ENCODE measurements at regions not wholly inside any gene's neighbourhood (a gene's known extent, or its start where the extent isn't known, plus 50 kb on each side); places are given as distances from the start of the nearest gene placed in this dataset.

DNA sequence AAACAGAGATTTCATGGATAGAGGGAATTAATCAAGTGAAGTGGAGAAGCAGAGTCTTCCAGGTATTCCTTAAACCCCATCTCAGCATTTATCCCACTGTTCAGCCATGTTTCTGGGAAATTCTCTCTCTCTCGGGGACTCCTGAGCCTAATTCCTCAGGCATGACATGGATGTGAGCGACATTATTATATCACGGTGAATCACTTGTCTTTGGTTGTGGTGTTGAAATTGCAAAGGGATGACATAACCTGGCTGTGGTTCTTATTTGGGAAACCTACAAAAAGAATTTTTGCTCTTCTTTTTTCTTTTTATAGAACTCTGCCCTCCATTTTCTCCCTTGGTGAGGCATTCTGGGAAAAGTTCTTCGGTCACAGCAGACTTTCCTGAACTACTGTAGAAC, 457.9 kb upstream of the PTGER4 start:
- TF ChIP-seq TAF1 (IDR thresholded peaks at IDR 0.05; ENCODE audit: low read depth, low read length) (no peak), POLR2A (IDR thresholded peaks at IDR 0.05; ENCODE audit: low read depth, low read length) (no peak), POLR2AphosphoS5 (IDR thresholded peaks at IDR 0.05; ENCODE audit: low read depth, low read length) (no peak), SPI1 (IDR thresholded peaks at IDR 0.05; ENCODE audit: low read depth, low read length) (no peak)

Measured in GM12891 (cell line).